ENCODE measurements at regions not wholly inside any gene's neighbourhood (a gene's known extent, or its start where the extent isn't known, plus 50 kb on each side); places are given as distances from the start of the nearest gene placed in this dataset.

- no peak for DNase-seq
Observed at GRCh38 chr4:180207921-180208320, 2035.3 kb upstream of the TENM3 start.

GRCh38 chr4:180217070-180217469 is 2026.1 kb upstream of the TENM3 start:
- DNase-seq = no peak

GRCh38 chr4:180219080-180219479 is 2024.1 kb upstream of the TENM3 start:
- no peak for DNase-seq

GRCh38 chr4:180225977-180226376 is 2017.2 kb upstream of the TENM3 start:
- no peak for DNase-seq

- no peak for DNase-seq
Observed at GRCh38 chr4:180234730-180235129, 2008.5 kb upstream of the TENM3 start.

- DNase-seq = no peak
Observed at GRCh38 chr4:180240670-180241069, 2002.5 kb upstream of the TENM3 start.

GRCh38 chr4:180253419-180253818 is 1989.8 kb upstream of the TENM3 start:
- DNase-seq = no peak

GRCh38 chr4:180261346-180261745 is 1981.9 kb upstream of the TENM3 start:
- no peak for DNase-seq

GRCh38 chr4:180280076-180280475 is 1963.1 kb upstream of the TENM3 start:
- DNase-seq = no peak

GRCh38 chr4:180280726-180281297 is 1962.4 kb upstream of the TENM3 start:
- DNase-seq = no peak

GRCh38 chr4:180281724-180282123 is 1961.5 kb upstream of the TENM3 start:
- DNase-seq = no peak

GRCh38 chr4:180284267-180284666 is 1958.9 kb upstream of the TENM3 start:
- no peak for DNase-seq

- no peak for DNase-seq
Observed at GRCh38 chr4:180285796-180286195, 1957.4 kb upstream of the TENM3 start.

GRCh38 chr4:180292339-180292738 is 1950.9 kb upstream of the TENM3 start:
- DNase-seq = no peak

GRCh38 chr4:180296036-180296599 is 1947.1 kb upstream of the TENM3 start:
- no peak for DNase-seq

GRCh38 chr4:180304321-180304720 is 1938.9 kb upstream of the TENM3 start:
- DNase-seq = no peak

GRCh38 chr4:180310616-180311015 is 1932.6 kb upstream of the TENM3 start:
- DNase-seq = no peak

- no peak for DNase-seq
Observed at GRCh38 chr4:180314972-180315371, 1928.2 kb upstream of the TENM3 start.

GRCh38 chr4:180330521-180330920 is 1912.7 kb upstream of the TENM3 start:
- DNase-seq = no peak

- DNase-seq = no peak
Observed at GRCh38 chr4:180333162-180333561, 1910.0 kb upstream of the TENM3 start.

GRCh38 chr4:180335566-180335965 is 1907.6 kb upstream of the TENM3 start:
- DNase-seq = no peak

GRCh38 chr4:180336494-180337090 is 1906.6 kb upstream of the TENM3 start:
- no peak for DNase-seq

GRCh38 chr4:180341926-180342325 is 1901.3 kb upstream of the TENM3 start:
- no peak for DNase-seq

GRCh38 chr4:180350901-180351300 is 1892.3 kb upstream of the TENM3 start:
- no peak for DNase-seq

- no peak for DNase-seq
Observed at GRCh38 chr4:180356766-180357165, 1886.4 kb upstream of the TENM3 start.

Measured in CD4-positive, alpha-beta T cell treated with Interferon gamma for 1 hour (primary cell).